Hepatocyte (in vitro differentiated cells): ENCODE measurements at regions not wholly inside any gene's neighbourhood (a gene's known extent, or its start where the extent isn't known, plus 50 kb on each side); places are given as distances from the start of the nearest gene placed in this dataset.
A peak's percentile ranks its signal among the peaks of the same experiment; 100 is the strongest.

Experiments
- CTCF ChIP-seq: fragments of 200-600 bp; sonication (generic); IDR thresholded peaks from 2 replicates; pipeline ENCODE4 v1.5.1; 2016; ENCODE audit warnings: antibody characterized with exemption, mild to moderate bottlenecking; ENCODE audit not compliant: poor library complexity
- EZH2 ChIP-seq: fragments of 200-600 bp; sonication (generic); IDR thresholded peaks from 2 replicates; pipeline ENCODE4 v1.6.1; 2016; ENCODE audit warnings: antibody characterized with exemption, mild to moderate bottlenecking, borderline replicate concordance
- EZH2phosphoT487 ChIP-seq: fragments of 200-600 bp; sonication (generic); IDR thresholded peaks from one replicate; pipeline ENCODE4 v1.6.1; 2018; ENCODE audit warnings: antibody characterized with exemption, mild to moderate bottlenecking, low read depth, moderate library complexity; ENCODE audit not compliant: unreplicated experiment, severe bottlenecking

- TF ChIP-seq CTCF, result no peak
- no peak for TF ChIP-seq EZH2
- peak; percentile 56 for TF ChIP-seq EZH2phosphoT487
These were observed 338.0 kb downstream of the BCL11A start for GRCh38 chr2:60215386-60215901.
